ENCODE measurements at regions not wholly inside any gene's neighbourhood (a gene's known extent, or its start where the extent isn't known, plus 50 kb on each side); places are given as distances from the start of the nearest gene placed in this dataset.

DNA sequence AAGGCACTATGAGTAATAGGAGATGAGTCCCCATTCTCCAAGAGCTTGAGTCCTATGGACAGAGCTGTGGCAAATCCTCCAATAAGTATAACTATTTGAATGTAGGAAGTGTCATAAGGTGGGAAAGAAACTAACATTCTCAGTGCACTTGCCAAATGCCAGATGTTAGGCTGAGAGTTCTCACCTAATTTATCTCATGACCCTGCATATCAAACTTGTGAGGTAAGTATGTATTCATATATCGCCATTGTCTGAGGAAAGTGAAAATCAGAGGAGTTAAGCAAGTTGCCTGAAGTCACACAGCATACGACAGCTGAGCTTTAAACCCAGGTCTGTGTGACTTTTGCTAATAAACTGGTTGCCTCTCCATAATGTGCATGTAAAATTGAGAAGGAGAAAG, 169.5 kb downstream of the TTC32 start:
- TF ChIP-seq POLR2AphosphoS5 (IDR thresholded peaks at IDR 0.05): no peak
- TF ChIP-seq, protein P1, sequence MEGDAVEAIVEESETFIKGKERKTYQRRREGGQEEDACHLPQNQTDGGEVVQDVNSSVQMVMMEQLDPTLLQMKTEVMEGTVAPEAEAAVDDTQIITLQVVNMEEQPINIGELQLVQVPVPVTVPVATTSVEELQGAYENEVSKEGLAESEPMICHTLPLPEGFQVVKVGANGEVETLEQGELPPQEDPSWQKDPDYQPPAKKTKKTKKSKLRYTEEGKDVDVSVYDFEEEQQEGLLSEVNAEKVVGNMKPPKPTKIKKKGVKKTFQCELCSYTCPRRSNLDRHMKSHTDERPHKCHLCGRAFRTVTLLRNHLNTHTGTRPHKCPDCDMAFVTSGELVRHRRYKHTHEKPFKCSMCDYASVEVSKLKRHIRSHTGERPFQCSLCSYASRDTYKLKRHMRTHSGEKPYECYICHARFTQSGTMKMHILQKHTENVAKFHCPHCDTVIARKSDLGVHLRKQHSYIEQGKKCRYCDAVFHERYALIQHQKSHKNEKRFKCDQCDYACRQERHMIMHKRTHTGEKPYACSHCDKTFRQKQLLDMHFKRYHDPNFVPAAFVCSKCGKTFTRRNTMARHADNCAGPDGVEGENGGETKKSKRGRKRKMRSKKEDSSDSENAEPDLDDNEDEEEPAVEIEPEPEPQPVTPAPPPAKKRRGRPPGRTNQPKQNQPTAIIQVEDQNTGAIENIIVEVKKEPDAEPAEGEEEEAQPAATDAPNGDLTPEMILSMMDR (IDR thresholded peaks at IDR 0.05): no peak
- TF ChIP-seq POLR2A (IDR thresholded peaks at IDR 0.05): no peak
